ENCODE measurements at regions not wholly inside any gene's neighbourhood (a gene's known extent, or its start where the extent isn't known, plus 50 kb on each side); places are given as distances from the start of the nearest gene placed in this dataset.
"Not testable (repeated sequence)": the region's sequence is repeated elsewhere in the genome, so short reads cannot be mapped to it uniquely, and the experiment has no call there.

DNA sequence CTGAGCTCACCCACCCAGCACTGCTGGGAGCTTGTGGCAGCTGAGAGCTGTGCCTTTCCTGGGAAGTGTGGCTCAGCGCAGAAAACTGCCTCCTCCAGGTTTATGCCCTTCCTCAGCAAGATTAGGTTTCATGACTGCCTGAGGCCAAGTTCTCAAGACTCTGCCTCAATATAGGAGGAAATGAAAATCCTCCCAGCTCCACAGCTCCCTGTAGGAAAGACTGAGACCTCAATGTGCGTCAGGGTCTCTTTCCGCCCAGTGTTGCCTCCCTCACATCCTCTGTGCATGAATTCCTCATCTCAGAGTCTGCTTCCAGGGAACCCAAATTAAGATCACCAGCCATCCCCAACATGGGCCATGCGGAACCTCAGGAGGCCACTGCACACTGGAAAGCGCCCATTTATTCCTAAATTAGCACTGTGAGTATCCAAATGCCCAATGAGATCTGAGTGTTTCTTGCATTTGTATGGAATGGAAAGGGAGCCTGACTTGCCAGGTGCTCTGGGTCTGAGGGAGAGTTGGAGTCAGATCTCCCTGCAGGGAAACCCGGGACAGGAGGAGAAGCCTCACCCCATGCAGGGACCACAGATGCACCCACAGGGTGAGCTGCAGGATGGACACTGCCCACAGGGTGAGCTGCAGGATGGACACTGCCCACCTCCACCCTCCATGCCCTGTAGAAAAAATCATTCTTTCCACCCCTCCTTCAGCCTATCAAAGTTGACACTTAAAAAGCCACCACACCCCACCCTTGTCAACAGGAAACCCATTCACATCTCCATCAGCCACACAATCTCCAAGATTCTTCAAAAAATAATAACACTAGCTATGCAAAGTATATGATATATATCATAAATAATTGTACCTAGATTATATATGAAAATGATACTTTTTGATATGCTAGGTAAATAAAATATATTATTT lies 97.4 kb upstream of the IGLL5 start:
- WGBS, 2 donors: 93 to 94% methylated on average over 6 of the region's 6 CpGs
- no peak for DNase-seq
- no peaks in the 10 kb centered on the region for H3K27me3 ChIP-seq
- H3K27ac ChIP-seq: no peak overlapping the region
- H3K36me3 ChIP-seq: no peaks in the 10 kb centered on the region
- intact Hi-C loops (cut with DNase I): no loop called here
- TF ChIP-seq POLR2AphosphoS5 (IDR thresholded peaks at IDR 0.05): no peak
- TF ChIP-seq, protein P1, sequence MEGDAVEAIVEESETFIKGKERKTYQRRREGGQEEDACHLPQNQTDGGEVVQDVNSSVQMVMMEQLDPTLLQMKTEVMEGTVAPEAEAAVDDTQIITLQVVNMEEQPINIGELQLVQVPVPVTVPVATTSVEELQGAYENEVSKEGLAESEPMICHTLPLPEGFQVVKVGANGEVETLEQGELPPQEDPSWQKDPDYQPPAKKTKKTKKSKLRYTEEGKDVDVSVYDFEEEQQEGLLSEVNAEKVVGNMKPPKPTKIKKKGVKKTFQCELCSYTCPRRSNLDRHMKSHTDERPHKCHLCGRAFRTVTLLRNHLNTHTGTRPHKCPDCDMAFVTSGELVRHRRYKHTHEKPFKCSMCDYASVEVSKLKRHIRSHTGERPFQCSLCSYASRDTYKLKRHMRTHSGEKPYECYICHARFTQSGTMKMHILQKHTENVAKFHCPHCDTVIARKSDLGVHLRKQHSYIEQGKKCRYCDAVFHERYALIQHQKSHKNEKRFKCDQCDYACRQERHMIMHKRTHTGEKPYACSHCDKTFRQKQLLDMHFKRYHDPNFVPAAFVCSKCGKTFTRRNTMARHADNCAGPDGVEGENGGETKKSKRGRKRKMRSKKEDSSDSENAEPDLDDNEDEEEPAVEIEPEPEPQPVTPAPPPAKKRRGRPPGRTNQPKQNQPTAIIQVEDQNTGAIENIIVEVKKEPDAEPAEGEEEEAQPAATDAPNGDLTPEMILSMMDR (IDR thresholded peaks at IDR 0.05): no peak
- TF ChIP-seq EP300 (IDR thresholded peaks at IDR 0.05): no peak
- TF ChIP-seq POLR2A (IDR thresholded peaks at IDR 0.05): no peak
- H3K9me3 ChIP-seq: no peaks in the 10 kb centered on the region
- H3K4me3 ChIP-seq: no peak overlapping the region
- no peaks in the 10 kb centered on the region for H3K4me1 ChIP-seq

DNA sequence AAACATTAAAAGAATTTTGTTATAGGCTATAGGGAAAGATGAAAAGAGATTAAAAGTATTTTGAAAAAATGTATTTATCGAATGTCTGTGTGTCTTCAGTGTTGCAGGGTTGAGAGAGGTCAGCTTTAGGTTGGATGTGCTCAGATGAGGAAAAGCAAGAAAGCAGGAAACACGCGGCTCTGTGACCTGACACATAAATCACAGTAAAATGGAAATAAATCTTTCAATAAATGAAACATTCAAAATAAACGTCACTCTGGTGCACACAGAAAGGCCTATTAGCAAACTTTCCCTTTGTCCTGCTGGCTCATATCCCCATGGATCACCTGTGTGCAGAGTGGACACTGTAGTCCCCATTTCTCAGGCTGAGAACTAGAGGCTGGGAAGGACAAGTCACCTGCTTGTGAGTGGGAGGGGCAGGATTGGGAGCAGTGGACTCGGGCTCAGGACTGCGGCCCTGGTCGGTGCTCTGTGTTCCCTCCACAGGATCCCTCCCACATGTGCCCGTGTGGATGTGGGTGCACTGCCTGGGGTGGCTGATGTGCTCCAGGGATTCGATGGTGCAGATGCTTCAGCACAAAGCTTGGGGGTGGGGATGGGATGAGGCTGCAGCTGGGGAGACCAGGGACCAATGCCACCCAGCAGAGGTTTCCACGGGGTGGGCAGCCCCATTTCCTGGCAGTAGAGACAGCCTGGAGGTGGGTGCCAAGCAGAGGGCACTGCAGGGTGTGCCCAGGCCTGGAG lies 96.0 kb upstream of the IGLL5 start:
- Histone ChIP-seq H3K27ac (no peak overlapping the region), H3K9me3 (no peaks in the 10 kb centered on the region), H3K4me1 (no peaks in the 10 kb centered on the region), H3K27me3 (no peaks in the 10 kb centered on the region), H3K4me3 (no peak overlapping the region), H3K36me3 (no peaks in the 10 kb centered on the region)
- intact Hi-C loops (cut with DNase I): no loop called here
- TF ChIP-seq POLR2AphosphoS5 (IDR thresholded peaks at IDR 0.05): no peak
- TF ChIP-seq, protein P1 (IDR thresholded peaks at IDR 0.05): no peak
- TF ChIP-seq POLR2A (IDR thresholded peaks at IDR 0.05): no peak
- no peak for TF ChIP-seq EP300 (IDR thresholded peaks at IDR 0.05)
- WGBS, 2 donors: 63 to 69% methylated on average over 10 of the region's 10 CpGs
- DNase-seq: no peak

DNA sequence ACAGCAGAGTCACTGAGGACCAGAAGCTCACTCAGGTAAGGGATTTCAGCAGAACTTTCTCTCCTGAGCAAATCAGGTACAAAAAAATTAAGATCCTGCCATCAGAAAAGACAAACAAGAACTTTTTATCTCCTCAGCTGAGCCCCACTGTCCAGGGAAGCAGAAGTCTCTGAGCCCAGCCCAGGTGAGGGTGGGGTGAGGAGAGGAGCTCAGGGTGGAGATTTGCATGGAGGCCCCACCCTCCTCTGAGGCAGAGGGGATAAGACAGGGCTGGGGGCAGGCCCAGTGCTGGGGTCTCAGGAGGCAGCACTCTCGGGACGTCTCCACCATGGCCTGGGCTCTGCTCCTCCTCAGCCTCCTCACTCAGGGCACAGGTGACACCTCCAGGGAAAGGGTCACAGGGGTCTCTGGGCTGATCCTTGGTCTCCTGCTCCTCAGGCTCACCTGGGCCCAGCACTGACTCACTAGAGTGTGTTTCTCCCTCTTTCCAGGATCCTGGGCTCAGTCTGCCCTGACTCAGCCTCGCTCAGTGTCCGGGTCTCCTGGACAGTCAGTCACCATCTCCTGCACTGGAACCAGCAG lies 95.3 kb upstream of the IGLL5 start:
- H3K27ac ChIP-seq; H3K4me1 ChIP-seq; H3K9me3 ChIP-seq; H3K27me3 ChIP-seq; intact Hi-C loops (cut with DNase I); H3K4me3 ChIP-seq; H3K36me3 ChIP-seq; DNase-seq: not testable (repeated sequence)
- WGBS, 2 donors: 93% methylated on average over 4 of the region's 4 CpGs

DNA sequence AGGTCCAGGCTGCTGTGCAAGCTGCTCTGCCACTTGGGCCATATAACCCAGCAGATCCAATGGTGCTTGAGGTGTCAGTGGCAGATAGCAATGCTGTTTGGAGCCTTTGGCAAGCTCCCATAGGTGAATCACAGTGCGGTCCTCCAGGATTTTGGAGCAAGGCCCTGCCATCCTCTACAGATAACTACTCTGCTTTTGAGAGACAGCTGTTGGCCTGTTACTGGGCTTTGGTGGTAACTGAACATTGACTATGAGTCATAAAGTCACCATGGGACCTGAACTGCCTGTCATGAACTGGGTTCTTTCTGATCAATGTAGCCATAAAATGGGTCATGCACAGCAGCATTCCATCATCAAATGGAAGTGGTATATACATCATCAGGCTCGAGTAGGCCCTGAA lies 92.0 kb upstream of the IGLL5 start:
- H3K36me3 ChIP-seq; DNase-seq; H3K4me3 ChIP-seq; H3K27me3 ChIP-seq; H3K27ac ChIP-seq; H3K9me3 ChIP-seq; intact Hi-C loops (cut with DNase I); H3K4me1 ChIP-seq: not testable (repeated sequence)
- 83 to 93% methylated on average over 2 of the region's 2 CpGs for WGBS, 2 donors

- no peak overlapping the region for H3K4me3 ChIP-seq
- H3K4me1 ChIP-seq: no peaks in the 10 kb centered on the region
- WGBS, 2 donors: 67 to 76% methylated on average over 2 of the region's 2 CpGs
- intact Hi-C loops (cut with DNase I): no loop called here
- no peaks in the 10 kb centered on the region for H3K9me3 ChIP-seq
- H3K27me3 ChIP-seq: peaks cover 0 to 3% (median 0%) of the 10 kb centered on the region in 3 donors
- DNase-seq: no peak
- no peaks in the 10 kb centered on the region for H3K36me3 ChIP-seq
- H3K27ac ChIP-seq: no peak overlapping the region
- TF ChIP-seq EP300 (IDR thresholded peaks at IDR 0.05) (no peak), POLR2AphosphoS5 (IDR thresholded peaks at IDR 0.05) (no peak), POLR2A (IDR thresholded peaks at IDR 0.05) (no peak)
- TF ChIP-seq, protein P1 (IDR thresholded peaks at IDR 0.05): no peak
Observed at GRCh38 chr22:22796724-22797123, 90.9 kb upstream of the IGLL5 start.

Measured in sigmoid colon (tissue), 6 donors.